CD4-positive, alpha-beta T cell treated with Interleukin-17A for 1 hour (primary cell): ENCODE measurements at regions not wholly inside any gene's neighbourhood (a gene's known extent, or its start where the extent isn't known, plus 50 kb on each side); places are given as distances from the start of the nearest gene placed in this dataset.

Experiments used
- DNase-seq: peaks from one replicate; pipeline ENCODE4 v3.0.0-alpha.2; 2020

- DNase-seq, result no peak
Observed at GRCh38 chr2:42928692-42929545, 136.5 kb upstream of the HAAO start.

- DNase-seq, result no peak
Observed at GRCh38 chr2:42928161-42928691, 135.8 kb upstream of the HAAO start.

- DNase-seq, result no peak
Observed at GRCh38 chr2:42927334-42928160, 135.2 kb upstream of the HAAO start.

GRCh38 chr2:42926434-42927333 lies 134.3 kb upstream of the HAAO start:
- DNase-seq, result no peak

GRCh38 chr2:42925742-42926433 lies 133.5 kb upstream of the HAAO start:
- DNase-seq, result no peak

GRCh38 chr2:42924418-42924886 lies 132.1 kb upstream of the HAAO start:
- DNase-seq, result no peak

GRCh38 chr2:42923580-42924417 lies 131.4 kb upstream of the HAAO start:
- no peak for DNase-seq

GRCh38 chr2:42922790-42923579 lies 130.6 kb upstream of the HAAO start:
- DNase-seq, result no peak

GRCh38 chr2:42922293-42922692 lies 129.9 kb upstream of the HAAO start:
- DNase-seq, result no peak

GRCh38 chr2:42921721-42922120 lies 129.3 kb upstream of the HAAO start:
- no peak for DNase-seq

GRCh38 chr2:42921147-42921520 lies 128.8 kb upstream of the HAAO start:
- no peak for DNase-seq

GRCh38 chr2:42920446-42921146 lies 128.2 kb upstream of the HAAO start:
- DNase-seq, result no peak

GRCh38 chr2:42918671-42919318 lies 126.4 kb upstream of the HAAO start:
- no peak for DNase-seq

GRCh38 chr2:42918041-42918440 lies 125.7 kb upstream of the HAAO start:
- no peak for DNase-seq

- no peak for DNase-seq
Observed at GRCh38 chr2:42917425-42917927, 125.1 kb upstream of the HAAO start.

GRCh38 chr2:42916324-42916723 lies 123.9 kb upstream of the HAAO start:
- no peak for DNase-seq

GRCh38 chr2:42914860-42915259 lies 122.5 kb upstream of the HAAO start:
- DNase-seq, result no peak

GRCh38 chr2:42914314-42914713 lies 121.9 kb upstream of the HAAO start:
- no peak for DNase-seq
